ENCODE measurements at regions not wholly inside any gene's neighbourhood (a gene's known extent, or its start where the extent isn't known, plus 50 kb on each side); places are given as distances from the start of the nearest gene placed in this dataset.
"Not testable (repeated sequence)": the region's sequence is repeated elsewhere in the genome, so short reads cannot be mapped to it uniquely, and the experiment has no call there.

- no peak for DNase-seq
Observed at GRCh38 chr10:125451319-125451718, 231.6 kb downstream of the TEX36 start.

- DNase-seq = no peak
Observed at GRCh38 chr10:125450218-125450617, 232.7 kb downstream of the TEX36 start.

- no peak for DNase-seq
Observed at GRCh38 chr10:125449571-125449970, 233.4 kb downstream of the TEX36 start.

- DNase-seq = no peak
Observed at GRCh38 chr10:125448596-125448995, 234.4 kb downstream of the TEX36 start.

GRCh38 chr10:125444790-125445189, 238.2 kb downstream of the TEX36 start:
- no peak for DNase-seq

- no peak for DNase-seq
Observed at GRCh38 chr10:125442856-125443540, 240.0 kb downstream of the TEX36 start.

GRCh38 chr10:125441151-125441550, 241.8 kb downstream of the TEX36 start:
- DNase-seq = no peak

- DNase-seq = no peak
Observed at GRCh38 chr10:125431149-125431548, 251.8 kb downstream of the TEX36 start.

- no peak for DNase-seq
Observed at GRCh38 chr10:125428054-125428453, 254.9 kb downstream of the TEX36 start.

GRCh38 chr10:125424191-125424847, 258.6 kb downstream of the TEX36 start:
- DNase-seq = no peak

GRCh38 chr10:125423569-125423968, 259.4 kb downstream of the TEX36 start:
- DNase-seq = no peak

- DNase-seq = no peak
Observed at GRCh38 chr10:125419831-125420230, 259.5 kb upstream of the CTBP2 start.

GRCh38 chr10:125419146-125419545, 258.8 kb upstream of the CTBP2 start:
- DNase-seq = no peak

GRCh38 chr10:125417605-125418004, 257.2 kb upstream of the CTBP2 start:
- no peak for DNase-seq

GRCh38 chr10:125415964-125416363, 255.6 kb upstream of the CTBP2 start:
- no peak for DNase-seq

GRCh38 chr10:125415006-125415633, 254.8 kb upstream of the CTBP2 start:
- no peak for DNase-seq

- no peak for DNase-seq
Observed at GRCh38 chr10:125411724-125412123, 251.4 kb upstream of the CTBP2 start.

GRCh38 chr10:125409756-125410155, 249.4 kb upstream of the CTBP2 start:
- DNase-seq = no peak

GRCh38 chr10:125407557-125407956, 247.2 kb upstream of the CTBP2 start:
- no peak for DNase-seq

GRCh38 chr10:125407000-125407502, 246.7 kb upstream of the CTBP2 start:
- no peak for DNase-seq

GRCh38 chr10:125404902-125405301, 244.5 kb upstream of the CTBP2 start:
- not testable (repeated sequence) for DNase-seq

GRCh38 chr10:125401462-125401861, 241.1 kb upstream of the CTBP2 start:
- DNase-seq = no peak

- no peak for DNase-seq
Observed at GRCh38 chr10:125399289-125399688, 238.9 kb upstream of the CTBP2 start.

GRCh38 chr10:125398270-125398669, 237.9 kb upstream of the CTBP2 start:
- DNase-seq = no peak
